Keratinocyte (primary cell): ENCODE measurements at regions not wholly inside any gene's neighbourhood (a gene's known extent, or its start where the extent isn't known, plus 50 kb on each side); places are given as distances from the start of the nearest gene placed in this dataset.

ENCODE experiments used
- DNase-seq: peaks from one replicate; pipeline ENCODE4 v3.0.0-alpha.2; 2011; ENCODE audit warnings: low read depth, missing footprints, low spot score
- FAIRE-seq: peaks from 2 replicates; lab custom pipeline; 2011; peaks lifted over from hg19 to GRCh38; lab: Jason Lieb, UNC
- H2AFZ ChIP-seq: 2 replicates; pipeline ENCODE4 v1.6.0; 2012; ENCODE audit warnings: low read length, control low read depth, inconsistent platforms; ENCODE audit not compliant: control insufficient read depth
- H3K27ac ChIP-seq: 2 replicates; pipeline ENCODE4 v1.5.1; 2011; ENCODE audit warnings: low read length; ENCODE audit not compliant: control insufficient read depth, insufficient read depth
- H3K27me3 ChIP-seq: 3 replicates; pipeline ENCODE4 v1.6.0; 2011; ENCODE audit warnings: low read length; ENCODE audit not compliant: control insufficient read depth, insufficient read depth; ENCODE audit errors: extremely low read depth
- H3K36me3 ChIP-seq, 2 experiments: 2 replicates in 1 of 2; 3 replicates in 1 of 2; pipeline ENCODE4 v1.5.1; 2011; ENCODE audit warnings: low read length in 2 of 2, mild to moderate bottlenecking in 1 of 2; ENCODE audit not compliant: control insufficient read depth in 2 of 2, insufficient read depth in 2 of 2; ENCODE audit errors: extremely low read depth in 1 of 2
- H3K4me1 ChIP-seq: 3 replicates; pipeline ENCODE4 v1.5.1; 2011; ENCODE audit warnings: low read length; ENCODE audit not compliant: control insufficient read depth, insufficient read depth; ENCODE audit errors: extremely low read depth
- H3K4me2 ChIP-seq: 3 replicates; pipeline ENCODE4 v1.6.0; 2011; ENCODE audit warnings: low read depth, low read length; ENCODE audit not compliant: control insufficient read depth, insufficient read depth; ENCODE audit errors: extremely low read depth
- H3K4me3 ChIP-seq, 3 experiments: fragments of 200-600 bp in 1 of 3; sonication (generic) in 1 of 3; 2 replicates in 2 of 3; 3 replicates in 1 of 3; pipeline ENCODE4 v1.5.1; 2011 to 2016; ENCODE audit warnings: low read length in 3 of 3, mild to moderate bottlenecking in 3 of 3, control low read depth in 2 of 3, inconsistent platforms in 1 of 3, low read depth in 1 of 3, mixed read lengths in 1 of 3, mixed run types in 1 of 3, moderate library complexity in 1 of 3; ENCODE audit not compliant: control insufficient read depth in 2 of 3, insufficient read depth in 2 of 3; ENCODE audit errors: extremely low read depth in 1 of 3
- H3K79me2 ChIP-seq: 2 replicates; pipeline ENCODE4 v1.6.0; 2012; ENCODE audit warnings: low read length; ENCODE audit not compliant: control insufficient read depth, insufficient read depth
- H3K9ac ChIP-seq: 3 replicates; pipeline ENCODE4 v1.6.0; 2011; ENCODE audit warnings: low read length; ENCODE audit not compliant: control insufficient read depth, insufficient read depth; ENCODE audit errors: extremely low read depth
- H3K9me1 ChIP-seq: 3 replicates; pipeline ENCODE4 v1.6.0; 2011; ENCODE audit warnings: low read length; ENCODE audit not compliant: control insufficient read depth, insufficient read depth; ENCODE audit errors: extremely low read depth
- H3K9me3 ChIP-seq: 2 replicates; pipeline ENCODE4 v1.5.1; 2012; ENCODE audit warnings: low read depth, low read length; ENCODE audit not compliant: control insufficient read depth
- H4K20me1 ChIP-seq: 3 replicates; pipeline ENCODE4 v1.6.0; 2011; ENCODE audit warnings: low read length; ENCODE audit not compliant: control insufficient read depth, insufficient read depth; ENCODE audit errors: extremely low read depth
- CTCF ChIP-seq, 3 experiments: IDR thresholded peaks in 1 of 3; conservative IDR thresholded peaks in 1 of 3; optimal IDR thresholded peaks in 1 of 3; 2 replicates in 2 of 3; 3 replicates in 1 of 3; pipeline versions ENCODE3 to v1.5.1; 2011; ENCODE audit warnings: low read length in 3 of 3, mild to moderate bottlenecking in 3 of 3, moderate library complexity in 2 of 3, control low read depth in 1 of 3, inconsistent platforms in 1 of 3; ENCODE audit not compliant: insufficient read depth in 2 of 3; ENCODE audit errors: extremely low read depth in 1 of 3
- EZH2 ChIP-seq: IDR thresholded peaks from one replicate; pipeline ENCODE4 v1.6.1; 2012; ENCODE audit warnings: inconsistent platforms, mild to moderate bottlenecking, low read length, moderate library complexity
- dilution Hi-C: fragments of 300-500 bp; cut with MboI; formaldehyde crosslinking; loops from one replicate; pipeline ENCODE4 v1.7.0; 2020; ENCODE audit warnings: low sequenced_read_pairs; ENCODE audit not compliant: extremely low pct_ligation_motif_present

- Histone ChIP-seq H3K79me2 (no peaks in the 10 kb centered on the region), H3K4me1 (peaks cover 5% of the 10 kb centered on the region), H3K4me3 (no peak overlapping the region), H3K9me3 (no peaks in the 10 kb centered on the region), H3K4me2 (no peak overlapping the region), H3K36me3 (no peaks in the 10 kb centered on the region), H3K27ac (no peak overlapping the region), H3K9me1 (no peaks in the 10 kb centered on the region), H3K27me3 (no peaks in the 10 kb centered on the region), H4K20me1 (no peaks in the 10 kb centered on the region), H2AFZ (no peak overlapping the region), H3K9ac (no peak overlapping the region)
- no peak for DNase-seq
- TF ChIP-seq EZH2, result no peak
- TF ChIP-seq CTCF (optimal IDR thresholded peaks at IDR 0.05 in 1 of 3, IDR thresholded peaks at IDR 0.05 in 1 of 3, conservative IDR thresholded peaks at IDR 0.05 in 1 of 3; ENCODE audit: extremely low read depth in 1 of 3, insufficient read depth in 2 of 3, low read length in 3 of 3), result peak in 1 of 3 experiments; percentile 14
- dilution Hi-C loops, result no loop called here
- FAIRE-seq, result no peak
Observed at GRCh38 chrX:104309169-104309568, 54.4 kb upstream of the ESX1 start.

GRCh38 chrX:104307341-104307740 lies 52.6 kb upstream of the ESX1 start:
- Histone ChIP-seq H3K9me1 (no peaks in the 10 kb centered on the region), H3K4me3 (no peak overlapping the region), H3K9ac (no peak overlapping the region), H2AFZ (no peak overlapping the region), H3K27me3 (no peaks in the 10 kb centered on the region), H4K20me1 (no peaks in the 10 kb centered on the region), H3K27ac (no peak overlapping the region), H3K79me2 (no peaks in the 10 kb centered on the region), H3K36me3 (no peaks in the 10 kb centered on the region), H3K4me2 (no peak overlapping the region), H3K4me1 (peaks cover 5% of the 10 kb centered on the region), H3K9me3 (no peaks in the 10 kb centered on the region)
- dilution Hi-C loops, result no loop called here
- TF ChIP-seq EZH2 (no peak), CTCF (optimal IDR thresholded peaks at IDR 0.05 in 1 of 3, IDR thresholded peaks at IDR 0.05 in 1 of 3, conservative IDR thresholded peaks at IDR 0.05 in 1 of 3; ENCODE audit: extremely low read depth in 1 of 3, insufficient read depth in 2 of 3, low read length in 3 of 3) (no peak)
- DNase-seq (no peak), FAIRE-seq (no peak)
